ENCODE measurements at regions not wholly inside any gene's neighbourhood (a gene's known extent, or its start where the extent isn't known, plus 50 kb on each side); places are given as distances from the start of the nearest gene placed in this dataset.

DNA sequence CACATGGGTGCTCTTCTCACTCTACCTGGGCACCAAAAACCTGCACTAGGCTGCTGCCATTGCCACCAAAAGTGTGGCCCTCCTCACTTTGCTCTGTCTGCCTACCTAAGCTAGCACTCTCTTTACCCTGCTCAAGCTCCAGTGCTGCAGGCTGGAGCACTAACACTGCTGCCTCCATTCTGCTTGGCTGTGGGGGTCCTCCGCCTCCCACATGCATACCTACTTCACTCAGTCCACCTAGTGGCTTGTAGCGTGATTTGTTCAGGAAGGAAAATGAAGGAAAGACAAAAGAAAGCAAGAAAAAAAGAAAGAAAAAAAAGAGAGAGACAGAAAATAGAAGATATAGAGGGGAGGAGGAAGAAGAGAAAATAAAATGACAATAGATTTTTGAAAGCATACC lies 1339.4 kb upstream of the CHAC2 start:
- intact Hi-C loops (cut with DNase I), result no loop called here
- H3K27me3 ChIP-seq, result no peaks in the 10 kb centered on the region
- TF ChIP-seq, protein P1, sequence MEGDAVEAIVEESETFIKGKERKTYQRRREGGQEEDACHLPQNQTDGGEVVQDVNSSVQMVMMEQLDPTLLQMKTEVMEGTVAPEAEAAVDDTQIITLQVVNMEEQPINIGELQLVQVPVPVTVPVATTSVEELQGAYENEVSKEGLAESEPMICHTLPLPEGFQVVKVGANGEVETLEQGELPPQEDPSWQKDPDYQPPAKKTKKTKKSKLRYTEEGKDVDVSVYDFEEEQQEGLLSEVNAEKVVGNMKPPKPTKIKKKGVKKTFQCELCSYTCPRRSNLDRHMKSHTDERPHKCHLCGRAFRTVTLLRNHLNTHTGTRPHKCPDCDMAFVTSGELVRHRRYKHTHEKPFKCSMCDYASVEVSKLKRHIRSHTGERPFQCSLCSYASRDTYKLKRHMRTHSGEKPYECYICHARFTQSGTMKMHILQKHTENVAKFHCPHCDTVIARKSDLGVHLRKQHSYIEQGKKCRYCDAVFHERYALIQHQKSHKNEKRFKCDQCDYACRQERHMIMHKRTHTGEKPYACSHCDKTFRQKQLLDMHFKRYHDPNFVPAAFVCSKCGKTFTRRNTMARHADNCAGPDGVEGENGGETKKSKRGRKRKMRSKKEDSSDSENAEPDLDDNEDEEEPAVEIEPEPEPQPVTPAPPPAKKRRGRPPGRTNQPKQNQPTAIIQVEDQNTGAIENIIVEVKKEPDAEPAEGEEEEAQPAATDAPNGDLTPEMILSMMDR (IDR thresholded peaks at IDR 0.05), result no peak
- TF ChIP-seq EP300 (IDR thresholded peaks at IDR 0.05) (no peak), POLR2A (IDR thresholded peaks at IDR 0.05) (no peak)
- H3K9me3 ChIP-seq, result no peaks in the 10 kb centered on the region
- no peaks in the 10 kb centered on the region for H3K4me1 ChIP-seq (ENCODE audit: insufficient read depth)
- DNase-seq, result no peak
- no peak overlapping the region for H3K4me3 ChIP-seq
- H3K36me3 ChIP-seq, result no peaks in the 10 kb centered on the region
- WGBS, 3 donors, result 86 to 97% (median 88%) methylated on average over 2 of the region's 2 CpGs
- no peak overlapping the region for H3K27ac ChIP-seq

DNA sequence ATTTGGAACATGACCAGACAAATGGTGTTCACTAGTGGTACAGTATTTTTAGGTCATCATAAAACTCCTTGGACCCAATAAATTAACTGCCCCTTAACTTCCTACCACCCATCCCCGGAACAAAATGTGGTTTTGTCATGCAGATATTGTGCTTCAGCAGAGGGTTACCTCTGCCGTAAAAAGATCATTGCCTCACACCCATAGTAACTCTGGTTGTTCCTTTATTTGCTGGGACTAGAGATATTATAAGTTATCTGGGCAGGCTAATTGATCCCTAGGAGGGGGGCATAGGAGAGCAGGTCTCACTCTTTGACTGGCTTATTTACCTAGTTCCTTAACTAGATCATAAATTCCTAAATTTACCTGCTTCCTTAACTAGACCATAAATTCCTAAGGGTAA lies 1343.9 kb upstream of the CHAC2 start:
- Histone ChIP-seq H3K27ac (no peak overlapping the region), H3K9me3 (no peaks in the 10 kb centered on the region), H3K27me3 (no peaks in the 10 kb centered on the region), H3K4me1 (ENCODE audit: insufficient read depth) (no peaks in the 10 kb centered on the region), H3K36me3 (no peaks in the 10 kb centered on the region), H3K4me3 (no peak overlapping the region)
- intact Hi-C loops (cut with DNase I), result no loop called here
- 66 to 92% (median 87%) methylated on average over 2 of the region's 2 CpGs for WGBS, 3 donors
- TF ChIP-seq POLR2A (IDR thresholded peaks at IDR 0.05) (no peak), EP300 (IDR thresholded peaks at IDR 0.05) (no peak)
- TF ChIP-seq, protein P1 (IDR thresholded peaks at IDR 0.05), result no peak
- DNase-seq, result no peak

GRCh38 chr2:52423111-52423510 lies 1344.5 kb upstream of the CHAC2 start:
- intact Hi-C loops (cut with DNase I), result no loop called here
- H3K27me3 ChIP-seq, result no peaks in the 10 kb centered on the region
- DNase-seq, result no peak
- no peaks in the 10 kb centered on the region for H3K36me3 ChIP-seq
- H3K4me1 ChIP-seq (ENCODE audit: insufficient read depth), result no peaks in the 10 kb centered on the region
- 89 to 98% (median 94%) methylated on average over 1 of the region's 1 CpG for WGBS, 3 donors
- H3K27ac ChIP-seq, result no peak overlapping the region
- TF ChIP-seq, protein P1 (IDR thresholded peaks at IDR 0.05), result no peak
- TF ChIP-seq EP300 (IDR thresholded peaks at IDR 0.05) (no peak), POLR2A (IDR thresholded peaks at IDR 0.05) (no peak)
- H3K4me3 ChIP-seq, result no peak overlapping the region
- no peaks in the 10 kb centered on the region for H3K9me3 ChIP-seq

DNA sequence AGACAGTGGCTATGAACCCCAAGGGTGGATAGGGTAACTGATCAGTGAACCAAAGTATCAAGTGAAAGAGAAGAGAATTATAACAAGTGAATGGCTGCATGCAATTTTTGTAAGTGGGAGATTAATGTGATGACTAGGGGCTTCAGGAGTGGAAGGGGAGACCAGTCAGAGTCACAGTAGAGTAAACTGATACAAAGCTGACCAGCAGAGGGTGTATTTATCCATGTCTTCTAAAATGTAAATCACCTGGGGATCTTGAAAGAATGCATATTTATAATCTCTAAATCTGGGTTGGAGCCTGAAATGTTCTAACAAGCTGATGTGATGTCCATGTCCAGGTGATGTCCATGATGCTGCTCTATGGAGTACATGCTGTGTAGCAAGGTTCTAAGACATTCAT lies 1351.3 kb upstream of the CHAC2 start:
- no peaks in the 10 kb centered on the region for H3K4me1 ChIP-seq (ENCODE audit: insufficient read depth)
- TF ChIP-seq, protein P1 (IDR thresholded peaks at IDR 0.05), result no peak
- TF ChIP-seq POLR2A (IDR thresholded peaks at IDR 0.05), result no peak
- no peak for TF ChIP-seq EP300 (IDR thresholded peaks at IDR 0.05)
- no peaks in the 10 kb centered on the region for H3K9me3 ChIP-seq
- H3K27me3 ChIP-seq, result no peaks in the 10 kb centered on the region
- H3K27ac ChIP-seq, result no peak overlapping the region
- no peaks in the 10 kb centered on the region for H3K36me3 ChIP-seq
- H3K4me3 ChIP-seq, result no peak overlapping the region
- intact Hi-C loops (cut with DNase I), result no loop called here
- DNase-seq, result no peak
